GM12801 (cell line): ENCODE measurements at regions not wholly inside any gene's neighbourhood (a gene's known extent, or its start where the extent isn't known, plus 50 kb on each side); places are given as distances from the start of the nearest gene placed in this dataset.

Experiments
- CTCF ChIP-seq: IDR thresholded peaks from one replicate; pipeline ENCODE4 v1.5.1; 2011; ENCODE audit warnings: control low read depth; ENCODE audit not compliant: insufficient read length; ENCODE audit errors: extremely low read depth

- TF ChIP-seq CTCF: no peak
Observed at GRCh38 chr15:36172955-36173354, 406.5 kb upstream of the CDIN1 start.

GRCh38 chr15:36175186-36175740 lies 404.2 kb upstream of the CDIN1 start:
- no peak for TF ChIP-seq CTCF

GRCh38 chr15:36175741-36176291 lies 403.6 kb upstream of the CDIN1 start:
- TF ChIP-seq CTCF: no peak

GRCh38 chr15:36177590-36178302 lies 401.7 kb upstream of the CDIN1 start:
- no peak for TF ChIP-seq CTCF

- TF ChIP-seq CTCF: no peak
Observed at GRCh38 chr15:36178303-36178633, 401.2 kb upstream of the CDIN1 start.

GRCh38 chr15:36183201-36183600 lies 396.2 kb upstream of the CDIN1 start:
- TF ChIP-seq CTCF: no peak

- no peak for TF ChIP-seq CTCF
Observed at GRCh38 chr15:36185438-36185837, 394.0 kb upstream of the CDIN1 start.
